HG02763 (cell line): ENCODE measurements at regions not wholly inside any gene's neighbourhood (a gene's known extent, or its start where the extent isn't known, plus 50 kb on each side); places are given as distances from the start of the nearest gene placed in this dataset.
"Not testable (repeated sequence)": the region's sequence is repeated elsewhere in the genome, so short reads cannot be mapped to it uniquely, and the experiment has no call there.

Experiments
- ATAC-seq: cut with Tn5 transposase; IDR thresholded peaks from one replicate; pipeline ENCODE4 v1.9.1; 2021; ENCODE audit warnings: mild to moderate bottlenecking, moderate library complexity; ENCODE audit not compliant: unreplicated experiment

DNA sequence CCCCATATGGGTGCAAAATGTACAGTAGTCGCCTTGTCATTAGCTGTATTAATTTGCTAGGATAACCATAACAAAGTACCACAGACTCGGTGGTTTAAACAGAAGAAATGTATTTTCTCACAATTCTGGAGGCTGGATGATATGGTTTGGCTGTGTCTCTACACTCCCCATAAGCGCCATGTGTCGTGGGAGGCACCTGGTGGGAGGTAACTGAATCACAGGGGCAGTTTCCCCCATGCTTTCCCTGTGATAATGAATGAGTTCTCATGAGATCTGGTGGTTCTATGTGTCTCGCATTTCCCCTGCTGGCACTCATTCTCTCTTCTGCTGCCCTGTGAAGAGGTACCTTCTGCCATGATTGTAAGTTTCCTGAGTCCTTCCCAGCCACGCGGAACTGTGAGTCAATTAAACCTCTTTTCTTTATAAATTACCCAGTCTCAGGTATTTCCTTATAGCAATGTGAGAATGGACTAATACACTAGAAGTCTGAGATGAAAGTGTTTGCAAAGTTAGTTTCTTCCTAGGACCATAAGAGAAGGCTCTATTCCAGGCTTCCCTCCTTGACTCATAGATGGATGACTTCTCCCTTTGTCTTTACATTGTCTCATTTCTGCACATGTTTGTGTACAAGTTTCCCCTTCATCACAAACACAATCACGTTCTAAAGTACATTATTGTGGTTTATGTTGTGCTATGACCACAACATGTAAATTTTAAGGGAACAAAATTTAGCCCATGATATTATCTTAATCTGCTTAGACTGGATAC lies 1442.6 kb downstream of the SUCLG1 start:
- ATAC-seq = no peak

DNA sequence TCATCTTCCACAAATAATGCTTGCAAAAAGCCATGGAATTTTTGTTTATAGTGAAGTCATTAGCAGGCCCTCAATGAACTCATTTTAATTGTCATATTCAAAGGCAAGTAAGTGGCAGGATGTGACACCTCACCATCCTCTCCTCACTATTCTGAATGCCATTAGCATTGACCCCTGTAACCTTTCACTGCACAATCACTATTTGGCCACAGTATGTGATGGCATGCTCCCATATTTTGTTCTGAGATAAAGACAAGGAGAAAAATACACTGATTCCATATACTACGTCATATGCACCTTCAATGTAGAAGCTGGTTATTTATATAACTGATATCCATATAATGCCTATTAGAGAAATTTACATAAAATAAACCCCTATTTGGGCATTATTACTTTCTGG lies 1443.2 kb downstream of the SUCLG1 start:
- ATAC-seq = no peak

DNA sequence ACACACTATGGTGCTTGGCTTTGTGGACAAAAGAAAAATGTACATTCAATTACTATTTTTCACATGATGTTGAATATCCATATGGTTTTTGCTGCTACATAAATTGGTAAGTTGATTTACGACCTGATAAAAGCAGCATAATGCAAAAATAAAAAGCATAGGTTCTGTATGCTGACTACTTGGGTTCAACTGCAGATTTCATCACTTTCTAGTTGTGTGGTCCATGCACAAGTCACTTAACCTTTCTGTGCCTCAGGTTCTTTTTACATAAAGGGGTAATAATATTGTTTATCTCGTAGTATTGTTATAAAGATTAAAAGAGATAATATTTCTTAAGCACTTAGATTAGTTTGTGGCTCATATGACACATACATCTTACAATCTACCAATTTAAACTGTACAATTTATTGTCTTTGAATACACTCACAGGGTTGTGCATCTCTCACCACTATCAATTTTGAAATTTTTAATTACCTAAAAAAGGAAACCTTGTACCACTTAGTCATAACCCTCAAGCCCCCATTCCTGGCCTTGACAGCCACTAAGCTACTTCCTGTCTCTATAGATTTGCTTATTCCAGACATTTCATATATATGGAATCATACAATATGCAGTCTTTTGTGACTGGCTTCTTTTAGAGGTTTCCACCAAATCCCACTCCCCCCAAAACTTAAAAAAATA lies 1443.9 kb downstream of the SUCLG1 start:
- ATAC-seq = no peak

DNA sequence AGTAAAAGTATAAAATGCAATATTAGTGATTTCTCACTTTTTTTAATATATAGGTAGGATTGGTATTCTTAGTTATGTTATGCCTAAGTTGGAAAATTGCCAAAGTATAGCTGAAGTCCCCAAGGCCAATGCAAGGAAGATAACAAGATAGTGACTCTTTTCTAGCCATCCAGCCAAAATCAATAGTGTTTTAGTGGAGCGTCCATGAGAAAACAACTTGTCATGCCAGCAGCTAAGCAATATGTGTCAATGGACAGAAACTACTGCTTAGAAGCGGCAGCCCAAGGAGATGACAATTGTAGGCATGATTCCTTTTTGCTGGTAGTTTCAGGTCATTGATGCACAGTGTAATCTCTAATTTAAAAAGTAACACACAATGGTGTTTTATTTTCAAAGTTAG lies 1444.6 kb downstream of the SUCLG1 start:
- no peak for ATAC-seq

DNA sequence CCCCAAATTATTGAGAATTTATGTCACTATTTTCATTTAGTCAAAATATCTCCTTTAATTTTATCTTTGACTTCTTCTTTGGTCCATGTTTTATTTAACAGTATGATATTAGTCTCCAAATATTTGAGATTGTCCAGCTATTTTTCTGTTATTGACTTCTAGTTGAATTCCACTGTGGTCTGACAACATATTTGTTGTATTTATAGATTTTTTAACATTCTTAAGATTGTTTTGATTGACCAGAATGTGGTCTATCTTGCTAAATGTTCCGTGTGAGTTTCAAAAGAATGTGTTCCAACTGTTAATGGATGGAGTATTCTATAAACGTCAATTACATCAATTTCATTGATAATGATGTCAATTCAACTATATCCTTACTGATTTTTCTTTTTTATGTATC lies 1452.1 kb downstream of the SUCLG1 start:
- no peak for ATAC-seq

DNA sequence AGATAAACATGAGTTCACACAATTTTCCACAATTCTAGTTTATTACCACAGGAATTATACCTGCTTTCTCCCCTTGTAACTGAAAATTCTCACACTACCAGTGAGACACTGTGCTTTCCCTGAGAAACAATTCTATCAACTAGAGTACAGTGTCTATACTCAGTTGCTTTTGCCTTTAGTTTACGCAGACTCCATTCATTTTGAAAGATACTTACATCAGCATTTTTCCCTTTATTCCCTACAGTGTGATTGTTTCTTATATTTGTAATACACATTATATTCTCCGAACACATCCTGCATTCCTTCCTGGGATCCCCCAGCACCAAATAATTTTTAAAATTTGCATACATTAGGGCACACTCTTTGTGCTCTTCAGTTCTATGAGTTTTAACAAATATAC lies 1455.5 kb downstream of the SUCLG1 start:
- no peak for ATAC-seq

DNA sequence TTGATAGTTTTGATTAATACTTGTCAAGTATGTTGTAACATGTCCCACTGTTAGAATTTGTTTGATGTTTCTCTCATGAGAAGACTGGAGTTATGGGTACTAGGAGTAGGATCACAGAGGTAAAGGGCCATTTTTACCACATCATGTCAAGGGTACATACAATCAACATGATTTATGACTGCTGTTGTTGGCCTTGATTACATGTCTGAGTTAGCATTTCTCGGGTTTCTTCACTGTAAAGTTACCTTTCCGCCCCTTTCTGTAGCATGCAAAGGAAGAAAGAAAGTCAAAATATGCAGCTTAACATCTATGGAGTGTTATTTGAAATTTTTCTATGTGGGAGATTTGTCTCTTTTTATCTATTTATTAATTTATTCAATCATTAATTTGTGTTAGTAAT lies 1456.4 kb downstream of the SUCLG1 start:
- ATAC-seq = no peak

DNA sequence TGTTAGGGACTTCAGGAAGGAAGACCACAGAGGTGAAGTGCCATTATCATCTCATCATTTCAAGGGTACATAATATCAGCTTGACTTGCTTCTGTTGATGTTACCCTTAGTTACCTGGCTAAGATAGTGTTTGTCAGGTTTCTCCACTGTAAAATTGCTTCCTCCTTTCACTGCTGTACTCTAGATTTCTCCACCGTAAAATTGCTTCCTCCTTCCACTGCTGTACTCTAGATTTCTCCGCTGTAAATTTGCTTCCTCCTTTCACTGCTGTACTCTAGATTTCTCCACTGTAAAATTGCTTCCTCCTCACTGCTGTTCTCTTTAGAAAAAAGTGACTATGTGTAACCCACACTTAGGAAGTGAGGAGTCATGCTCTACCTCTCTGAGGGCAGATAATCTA lies 1460.3 kb downstream of the SUCLG1 start:
- ATAC-seq = no peak

DNA sequence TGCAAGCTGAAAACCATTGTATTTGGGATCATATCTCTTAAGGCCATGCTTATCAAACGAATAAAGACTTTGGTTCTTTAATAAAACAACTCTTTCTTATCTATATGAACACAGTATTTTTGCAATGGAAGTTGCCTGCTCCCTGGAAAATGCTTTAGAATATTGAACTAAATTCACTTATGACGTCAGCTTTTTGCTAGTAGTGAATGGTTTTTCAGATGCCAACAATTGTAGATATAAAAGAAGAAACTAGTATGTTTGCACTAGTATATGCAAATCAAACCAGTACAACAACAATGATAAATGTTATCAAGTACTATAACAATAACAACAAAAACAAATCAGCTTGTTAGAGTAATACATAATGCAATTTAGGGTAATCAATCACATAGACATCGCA lies 1462.9 kb downstream of the SUCLG1 start:
- ATAC-seq = no peak

DNA sequence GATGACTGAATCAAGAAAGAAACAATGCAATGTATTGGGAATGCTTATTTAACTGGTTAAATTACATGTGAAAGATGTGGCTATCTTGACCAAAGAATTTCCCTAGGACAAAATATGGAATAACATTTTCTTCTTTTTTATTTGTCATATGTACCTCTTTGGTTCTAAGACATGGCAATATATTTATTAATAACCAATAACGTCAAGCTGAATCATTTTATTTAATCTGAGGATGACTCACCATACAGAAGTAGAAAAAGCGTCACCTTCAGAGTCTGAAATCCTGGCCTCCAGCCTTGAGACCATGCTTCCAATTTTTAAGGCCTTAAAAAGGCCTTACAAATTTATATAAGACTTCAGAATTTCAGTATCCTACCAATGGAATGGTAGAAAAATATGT lies 1464.9 kb downstream of the SUCLG1 start:
- ATAC-seq = no peak

DNA sequence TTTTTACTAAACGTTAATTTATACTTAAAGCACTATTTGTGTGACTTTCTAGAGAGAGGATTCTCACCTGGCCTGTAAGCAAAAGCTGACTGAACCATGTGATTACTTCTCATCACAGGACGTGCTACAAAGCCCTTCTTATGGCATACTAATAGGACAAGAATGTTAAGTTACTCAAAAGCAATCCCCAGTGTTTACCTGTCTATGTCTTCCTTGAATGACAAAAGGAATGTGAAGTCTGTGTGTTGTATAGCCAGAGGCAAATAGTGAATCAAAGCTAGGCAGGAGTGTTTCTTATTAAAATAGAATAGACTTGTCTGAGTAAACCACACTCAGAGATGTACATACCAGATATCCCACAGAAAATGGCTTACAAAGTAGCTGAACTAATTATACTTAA lies 1465.5 kb downstream of the SUCLG1 start:
- no peak for ATAC-seq

DNA sequence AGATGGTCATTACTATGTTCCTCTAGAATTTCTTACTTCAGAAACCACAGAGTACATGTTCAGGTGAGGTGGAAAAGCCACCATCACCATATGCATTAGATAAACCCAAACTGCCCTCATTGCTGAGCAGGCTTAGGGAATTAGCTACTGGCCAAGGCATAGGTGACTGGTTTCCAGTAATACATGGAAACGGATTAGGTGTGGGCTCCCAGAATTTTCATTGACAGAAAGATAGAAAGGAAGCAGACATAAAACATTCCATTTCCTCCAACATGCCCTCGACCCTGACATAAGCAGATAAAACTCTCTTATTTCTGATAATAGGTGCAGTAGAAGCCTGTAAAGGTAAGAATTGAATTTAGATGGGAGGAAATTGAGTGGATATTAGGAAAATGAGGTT lies 1466.1 kb downstream of the SUCLG1 start:
- no peak for ATAC-seq

DNA sequence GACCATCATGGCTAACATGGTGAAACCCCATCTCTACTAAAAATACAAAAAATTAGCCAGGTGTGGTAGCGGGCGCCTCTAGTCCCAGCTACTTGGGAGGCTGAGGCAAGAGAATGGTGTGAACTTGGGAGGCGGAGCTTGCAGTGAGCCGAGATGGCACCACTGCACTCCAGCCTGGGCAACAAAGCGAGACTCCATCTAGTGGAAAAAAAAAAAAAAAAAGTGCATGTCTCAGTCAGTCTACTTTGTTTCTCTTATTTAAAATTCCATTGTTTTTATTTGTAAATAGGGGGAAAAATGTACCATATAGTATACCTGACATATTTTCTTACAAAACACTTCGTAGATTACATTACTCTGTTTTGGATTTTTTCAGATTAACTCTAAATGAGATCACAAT lies 1471.4 kb downstream of the SUCLG1 start:
- not testable (repeated sequence) for ATAC-seq

DNA sequence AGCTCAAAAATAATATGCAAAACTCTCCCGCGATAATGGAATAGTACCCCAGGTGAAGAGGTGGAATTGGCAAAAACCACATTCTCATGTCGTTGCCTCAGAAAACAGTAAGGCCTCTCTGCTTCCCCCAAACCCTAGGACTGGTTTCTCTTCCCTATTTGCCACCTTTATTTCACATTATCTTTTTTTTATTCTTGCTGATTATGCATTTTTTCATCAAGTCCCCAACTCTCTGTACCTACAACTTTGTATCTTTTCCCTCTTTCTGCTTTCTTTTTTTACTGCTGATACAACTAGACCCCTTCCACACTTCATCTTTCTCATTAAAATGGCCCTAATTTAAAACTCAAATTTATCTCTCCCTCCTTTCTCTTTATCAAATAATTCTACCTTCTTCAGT lies 1472.2 kb downstream of the SUCLG1 start:
- no peak for ATAC-seq

DNA sequence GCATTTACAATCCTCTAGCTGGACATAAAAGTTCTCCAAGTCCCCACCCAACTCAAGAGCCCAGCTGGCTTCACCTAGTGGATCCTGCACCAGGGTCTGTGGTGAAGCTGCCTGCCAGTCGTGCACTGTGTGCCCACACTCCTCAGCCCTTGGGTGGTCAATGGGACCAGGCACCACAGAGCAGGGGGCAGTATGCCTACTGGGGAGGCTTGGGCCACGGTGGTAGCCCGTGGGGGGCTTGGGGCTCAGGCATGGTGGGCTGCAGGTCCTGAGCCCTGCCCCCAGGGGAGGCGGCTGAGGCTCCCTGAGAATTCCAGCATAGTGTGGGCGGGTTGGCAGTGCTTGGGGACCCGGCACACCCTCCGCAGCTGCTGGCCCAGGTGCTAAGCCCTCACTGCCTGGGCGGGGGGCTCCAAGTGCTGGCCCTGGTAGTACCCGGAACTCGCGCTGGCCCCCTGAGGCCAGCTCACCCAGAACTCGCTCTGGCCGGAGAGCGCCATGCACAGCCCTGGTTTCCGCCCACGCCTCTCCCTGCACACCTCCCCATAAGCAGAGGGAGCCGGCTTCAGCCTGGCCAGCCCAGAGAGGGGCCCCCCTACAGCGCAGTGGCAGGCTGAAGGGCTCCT lies 1473.4 kb downstream of the SUCLG1 start:
- ATAC-seq = no peak

DNA sequence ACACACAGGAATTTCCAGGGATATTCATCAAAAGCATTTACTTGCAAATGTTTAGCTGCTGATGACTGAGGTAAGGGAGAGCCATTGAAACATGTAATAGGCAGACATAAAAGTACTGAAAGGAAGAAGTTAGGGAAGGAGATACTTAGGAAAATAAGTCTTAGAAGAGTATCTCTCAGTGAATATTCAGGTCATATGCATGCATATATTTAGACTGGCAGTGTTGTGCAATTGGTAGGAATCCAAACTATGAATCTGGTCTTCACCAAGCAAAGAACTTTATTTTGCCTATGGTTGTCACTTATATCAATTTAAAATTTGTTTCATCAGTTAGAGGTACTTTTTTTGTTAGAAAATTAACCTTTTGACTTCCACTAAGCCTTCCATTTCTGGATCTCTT lies 1490.7 kb downstream of the SUCLG1 start:
- no peak for ATAC-seq

DNA sequence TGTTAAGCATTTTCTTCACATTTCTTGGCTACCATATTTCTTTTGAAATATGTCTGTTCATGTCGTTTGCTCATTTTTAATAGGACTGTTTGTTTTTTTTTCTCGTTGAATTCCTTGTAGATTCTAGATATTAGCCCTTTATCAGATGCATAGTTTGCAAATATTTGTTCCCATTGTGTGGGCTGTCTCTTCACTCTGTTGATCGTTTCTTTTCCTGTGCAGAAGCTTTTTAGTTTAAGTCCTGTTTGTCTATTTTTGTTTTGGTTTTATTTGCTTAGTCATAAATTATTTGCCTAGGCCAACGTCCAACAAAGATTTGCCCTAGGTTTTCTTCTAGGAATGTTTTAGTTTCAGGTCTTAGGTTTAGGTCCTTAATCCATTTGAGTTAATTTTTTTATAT lies 1494.7 kb downstream of the SUCLG1 start:
- no peak for ATAC-seq

DNA sequence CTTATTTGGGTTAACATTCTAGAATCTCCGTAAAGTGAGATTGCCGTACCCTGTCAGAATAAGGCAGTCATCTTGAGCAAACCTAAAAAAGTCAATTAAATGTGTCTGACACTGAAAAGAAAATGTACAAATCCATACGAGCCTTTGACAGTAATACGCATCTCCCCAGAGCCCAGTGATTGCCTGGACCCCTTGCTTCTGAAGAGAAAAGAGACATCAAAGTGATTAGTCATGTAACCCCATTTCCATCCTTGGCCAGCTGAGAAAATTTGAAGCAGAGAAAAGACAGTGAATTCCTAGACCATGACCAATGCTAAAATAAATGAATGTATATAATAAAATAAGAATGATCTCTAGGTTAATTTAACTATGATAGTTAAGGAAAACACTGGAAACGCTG lies 1499.4 kb downstream of the SUCLG1 start:
- no peak for ATAC-seq

DNA sequence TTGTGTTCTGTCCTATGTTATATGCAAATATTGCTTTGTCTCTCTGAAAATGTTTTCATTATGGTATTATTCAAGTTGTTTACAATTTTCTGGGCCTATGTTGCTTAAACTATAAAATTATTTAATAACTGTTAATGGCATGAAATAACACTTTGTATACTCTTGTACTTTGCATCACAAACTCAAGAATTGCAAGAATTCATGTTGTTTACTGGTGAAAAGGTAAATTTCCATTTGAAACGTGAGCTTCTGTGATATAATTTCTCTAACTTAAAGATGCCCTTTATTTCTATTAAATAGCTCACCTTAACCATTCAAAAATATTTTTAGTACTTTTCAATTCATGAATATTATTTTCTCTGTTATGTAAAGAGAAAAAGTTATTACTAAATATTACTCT lies 1504.2 kb downstream of the SUCLG1 start:
- ATAC-seq = no peak

DNA sequence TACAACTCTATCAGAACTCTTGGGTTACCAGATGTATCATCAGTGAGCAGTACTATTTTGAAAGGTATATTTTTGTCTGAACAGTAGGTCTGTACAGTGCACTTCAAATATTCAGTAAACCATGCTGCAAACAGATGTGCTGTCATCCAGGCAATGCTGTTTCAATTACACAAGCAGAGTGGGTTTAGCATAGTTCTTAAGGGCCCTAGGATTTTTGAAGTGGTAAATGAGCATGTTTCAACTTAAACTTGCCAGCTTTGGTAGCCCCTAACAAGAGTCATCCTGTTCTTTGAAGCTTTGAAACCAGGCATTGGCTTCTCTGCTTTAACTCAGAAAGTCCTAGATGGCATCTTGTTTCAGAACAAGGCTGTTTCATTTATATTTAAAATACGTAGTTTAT lies 1519.9 kb downstream of the SUCLG1 start:
- ATAC-seq = no peak

DNA sequence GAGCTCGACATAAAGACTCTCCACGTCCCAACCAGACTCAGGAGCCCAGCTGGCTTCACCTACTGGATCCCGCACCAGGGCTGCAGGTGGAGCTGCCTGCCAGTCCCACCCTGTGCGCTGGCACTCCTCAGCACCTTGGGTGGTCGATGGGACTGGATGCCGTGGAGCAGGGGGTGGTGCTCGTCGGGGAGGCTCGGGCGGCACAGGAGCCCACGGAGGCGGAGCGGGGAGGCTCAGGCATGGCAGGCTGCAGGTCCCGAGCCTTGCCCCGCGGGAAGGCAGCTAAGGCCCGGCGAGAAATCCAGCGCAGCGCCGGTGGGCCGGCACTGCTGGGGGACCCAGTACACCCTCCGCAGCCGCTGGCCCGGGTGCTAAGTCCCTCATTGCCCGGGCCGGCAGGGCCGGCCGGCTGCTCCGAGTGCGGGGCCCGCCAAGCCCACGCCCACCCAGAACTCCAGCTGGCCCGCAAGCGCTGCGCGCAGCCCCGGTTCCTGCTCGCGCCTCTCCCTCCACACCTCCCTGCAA lies 1520.7 kb downstream of the SUCLG1 start:
- not testable (repeated sequence) for ATAC-seq

DNA sequence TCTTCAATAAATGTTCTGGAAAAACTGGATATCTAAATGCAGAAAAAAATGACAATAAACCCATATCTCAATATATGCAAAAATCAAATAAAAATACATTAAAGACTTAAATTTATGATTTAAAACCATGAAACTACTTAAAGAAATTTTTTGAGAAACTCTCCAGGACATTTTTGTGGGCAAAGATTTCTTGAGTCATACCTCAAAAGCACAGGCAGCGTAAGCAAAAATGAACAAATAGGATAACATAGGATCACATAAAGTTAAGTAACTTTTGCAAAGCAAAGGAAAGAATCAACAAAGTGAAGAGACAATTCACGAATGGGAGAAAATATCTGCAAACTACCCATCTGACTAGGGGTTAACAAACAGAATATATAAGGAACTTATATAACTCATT lies 1545.5 kb downstream of the SUCLG1 start:
- no peak for ATAC-seq
